Mucosa of descending colon (tissue), 3 donors: ENCODE measurements at regions not wholly inside any gene's neighbourhood (a gene's known extent, or its start where the extent isn't known, plus 50 kb on each side); places are given as distances from the start of the nearest gene placed in this dataset.
"Not testable (repeated sequence)": the region's sequence is repeated elsewhere in the genome, so short reads cannot be mapped to it uniquely, and the experiment has no call there.

Source experiments
- ATAC-seq: fragments of 200-7000 bp; cut with Tn5 transposase; one replicate; pipeline ENCODE4 v1.9.1; 2020; ENCODE audit warnings: mild to moderate bottlenecking, moderate library complexity
- DNase-seq, 3 donors: peaks; one replicate each; pipeline ENCODE4 v3.0.0-alpha.2; 2020
- H3K36me3 ChIP-seq: fragments of 200-600 bp; one replicate; pipeline ENCODE4 v1.8.0; 2021; ENCODE audit warnings: low read depth, mild to moderate bottlenecking
- H3K4me1 ChIP-seq: fragments of 200-600 bp; one replicate; pipeline ENCODE4 v1.8.0; 2021; ENCODE audit warnings: low read depth, mild to moderate bottlenecking
- H3K4me3 ChIP-seq: fragments of 200-600 bp; one replicate; pipeline ENCODE4 v1.8.0; 2021; ENCODE audit warnings: mild to moderate bottlenecking
- H3K9me3 ChIP-seq: fragments of 200-600 bp; one replicate; pipeline ENCODE4 v1.8.0; 2021; ENCODE audit warnings: mild to moderate bottlenecking
- CTCF ChIP-seq: fragments of 200-600 bp; IDR thresholded peaks from one replicate; pipeline ENCODE4 v1.8.0; 2022; ENCODE audit warnings: antibody characterized with exemption, mild to moderate bottlenecking
- intact Hi-C, 2 donors: fragments of 100-400 bp; cut with DNase I in 1 of 2; cut with micrococcal nuclease in 1 of 2; formaldehyde crosslinking; loops; one replicate each; pipeline versions ENCODE4 v1.11.0 to v1.11.1; 2022; cut with DNase I, micrococcal nuclease
- donor health status: DM: no; HTN: no; CAD: no; lungs with moderate emphysema.
- donor health status: DM: no; HTN: no; CAD: no.
- donor health status: DM: no; HTN: yes; CAD: no.

- H3K4me3 ChIP-seq: no peak overlapping the region
- TF ChIP-seq CTCF: no peak
- ATAC-seq (no peak), DNase-seq (no peak)
- no peaks in the 10 kb centered on the region for H3K36me3 ChIP-seq
- H3K4me1 ChIP-seq: no peaks in the 10 kb centered on the region
- intact Hi-C loops: loop anchor here (5.0 to 10.0 kb wide), 2 partner anchors 371 to 378 kb away; no protein-coding TSS in a partner anchor
- no peaks in the 10 kb centered on the region for H3K9me3 ChIP-seq
Measured at GRCh38 chr5:174793076-174793475, 68.7 kb downstream of the MSX2 start.

DNA sequence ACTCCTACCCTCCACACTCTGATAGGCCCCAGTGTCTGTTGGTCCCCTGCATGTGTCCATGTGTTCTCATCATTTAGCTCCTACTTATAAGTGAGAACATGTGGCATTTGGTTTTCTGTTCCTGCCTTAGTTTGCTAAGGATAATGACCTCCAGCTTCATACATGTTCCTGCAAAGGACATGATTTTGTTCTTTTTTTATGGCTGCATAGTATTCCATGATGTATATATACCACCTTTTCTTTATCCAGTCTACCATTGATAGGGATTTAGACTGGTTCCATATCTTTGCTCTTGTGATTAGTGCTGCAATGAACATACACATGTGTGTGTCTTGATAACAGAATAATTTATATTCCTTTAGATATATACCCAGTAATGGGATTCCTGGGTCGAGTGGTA, 67.9 kb downstream of the MSX2 start:
- DNase-seq, H3K4me3 ChIP-seq, ATAC-seq, H3K36me3 ChIP-seq, H3K9me3 ChIP-seq, H3K4me1 ChIP-seq: not testable (repeated sequence)
- intact Hi-C loops: loop anchor here (5.0 to 10.0 kb wide), 2 partner anchors 370 to 377 kb away; no protein-coding TSS in a partner anchor

DNA sequence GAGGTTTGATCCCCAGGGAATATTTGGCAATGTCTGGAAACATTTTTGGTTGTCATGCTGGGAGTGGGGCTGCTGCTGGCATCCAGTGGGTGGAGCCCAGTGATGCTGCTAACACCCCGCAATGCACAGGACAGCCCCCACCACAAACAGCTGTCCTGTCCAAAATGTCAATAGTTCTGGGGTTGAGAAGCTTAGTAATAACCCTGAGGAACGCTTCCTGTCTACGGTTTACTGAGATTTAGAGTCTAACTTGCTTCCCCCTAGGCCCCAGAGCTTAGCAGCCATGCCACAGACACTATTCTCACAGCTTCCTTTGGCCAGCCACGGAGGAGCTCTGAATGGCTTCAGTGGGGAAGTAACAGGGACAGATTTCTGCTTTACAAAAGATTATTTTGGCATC, 66.5 kb downstream of the MSX2 start:
- Histone ChIP-seq H3K36me3 (no peaks in the 10 kb centered on the region), H3K9me3 (no peaks in the 10 kb centered on the region), H3K4me3 (no peak overlapping the region), H3K4me1 (no peaks in the 10 kb centered on the region)
- no peak for TF ChIP-seq CTCF
- intact Hi-C loops: loop anchor here (5.0 to 10.0 kb wide), 2 partner anchors 369 to 376 kb away; no protein-coding TSS in a partner anchor
- DNase-seq (no peak), ATAC-seq (no peak)

DNA sequence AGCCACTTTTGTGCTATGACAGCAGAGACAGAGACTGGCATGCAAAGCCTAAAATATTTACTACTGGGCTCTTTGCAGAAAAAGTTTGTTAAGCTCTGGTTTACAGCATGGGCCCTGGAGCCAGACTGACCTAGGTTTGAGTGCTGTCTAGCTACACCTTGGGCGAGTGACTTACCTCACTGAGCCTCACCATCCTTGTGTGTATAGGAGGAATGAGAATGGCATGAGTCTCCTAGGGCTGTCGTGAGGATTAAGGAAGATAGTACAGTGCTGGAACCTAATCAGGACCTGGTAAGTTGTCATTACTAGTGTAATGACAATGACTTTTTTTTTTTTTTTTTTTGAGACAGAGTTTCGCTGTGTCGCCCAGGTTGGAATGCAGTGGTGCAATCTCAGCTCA, 65.2 kb downstream of the MSX2 start:
- ATAC-seq: no peak
- TF ChIP-seq CTCF: no peak
- Histone ChIP-seq H3K36me3 (no peaks in the 10 kb centered on the region), H3K9me3 (no peaks in the 10 kb centered on the region), H3K4me3 (no peak overlapping the region), H3K4me1 (no peaks in the 10 kb centered on the region)
- DNase-seq: no peak
- intact Hi-C loops: no loop called here

- Histone ChIP-seq H3K4me3 (no peak overlapping the region), H3K4me1 (no peaks in the 10 kb centered on the region), H3K36me3 (no peaks in the 10 kb centered on the region), H3K9me3 (no peaks in the 10 kb centered on the region)
- intact Hi-C loops: no loop called here
- no peak for TF ChIP-seq CTCF
- no peak for ATAC-seq
- no peak for DNase-seq
Measured at GRCh38 chr5:174785120-174785680, 60.8 kb downstream of the MSX2 start.
